ENCODE measurements at regions not wholly inside any gene's neighbourhood (a gene's known extent, or its start where the extent isn't known, plus 50 kb on each side); places are given as distances from the start of the nearest gene placed in this dataset.
"Not testable (repeated sequence)": the region's sequence is repeated elsewhere in the genome, so short reads cannot be mapped to it uniquely, and the experiment has no call there.

- DNase-seq (ENCODE audit: low read depth): no peak
Observed at GRCh38 chr2:2797797-2798196, 466.7 kb upstream of the MYT1L start.

DNA sequence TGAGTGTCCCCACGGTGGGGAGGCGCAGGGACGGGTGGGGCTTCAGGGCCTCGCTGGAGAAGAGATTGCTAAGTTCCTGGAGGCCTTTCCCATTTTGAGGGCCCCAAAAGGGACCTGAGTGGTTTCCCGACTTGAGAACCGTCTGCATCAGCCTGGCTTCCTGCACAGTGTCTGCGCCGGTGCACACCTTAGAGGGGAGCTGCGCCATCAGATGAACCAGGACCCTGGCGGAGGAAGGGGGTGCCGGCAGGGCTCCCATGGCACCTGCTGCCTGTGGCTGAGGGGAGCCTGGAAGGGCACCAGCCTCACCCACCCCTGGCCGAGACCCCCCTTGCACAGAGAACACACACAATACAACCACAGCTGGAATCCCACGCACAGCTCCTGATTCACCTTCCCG is 465.1 kb upstream of the MYT1L start:
- DNase-seq (ENCODE audit: low read depth): no peak

DNA sequence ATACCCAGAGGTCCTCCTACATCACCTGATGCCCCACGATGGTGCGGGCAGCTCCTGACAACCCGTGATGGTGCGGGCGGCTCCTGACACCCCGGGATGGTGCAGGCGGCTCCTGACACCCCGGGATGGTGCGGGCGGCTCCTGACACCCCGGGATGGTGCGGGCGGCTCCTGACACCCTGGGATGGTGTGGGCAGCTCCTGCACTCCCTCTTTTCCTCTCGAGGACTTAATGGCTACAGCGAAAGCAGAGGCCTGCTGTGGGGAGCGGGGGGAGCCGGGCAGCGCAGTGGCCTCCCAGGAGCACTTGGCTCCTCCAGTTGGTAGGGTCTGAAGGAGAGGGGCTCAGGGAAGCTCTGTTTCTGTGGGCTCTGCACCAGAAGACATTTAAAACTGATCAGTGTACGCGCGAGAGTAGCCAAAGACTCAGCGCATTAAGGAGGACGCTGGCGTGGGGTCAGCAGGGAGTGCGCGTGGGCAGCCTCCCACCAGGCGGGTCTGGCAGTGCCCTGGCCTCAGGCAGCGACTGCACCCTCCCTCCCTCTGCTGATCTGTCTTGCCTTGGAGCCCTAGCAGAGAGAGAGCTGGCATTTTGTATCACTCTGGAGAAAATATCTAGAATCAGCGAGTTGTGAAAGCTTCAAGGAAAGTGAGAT is 464.5 kb upstream of the MYT1L start:
- DNase-seq (ENCODE audit: low read depth): no peak

DNA sequence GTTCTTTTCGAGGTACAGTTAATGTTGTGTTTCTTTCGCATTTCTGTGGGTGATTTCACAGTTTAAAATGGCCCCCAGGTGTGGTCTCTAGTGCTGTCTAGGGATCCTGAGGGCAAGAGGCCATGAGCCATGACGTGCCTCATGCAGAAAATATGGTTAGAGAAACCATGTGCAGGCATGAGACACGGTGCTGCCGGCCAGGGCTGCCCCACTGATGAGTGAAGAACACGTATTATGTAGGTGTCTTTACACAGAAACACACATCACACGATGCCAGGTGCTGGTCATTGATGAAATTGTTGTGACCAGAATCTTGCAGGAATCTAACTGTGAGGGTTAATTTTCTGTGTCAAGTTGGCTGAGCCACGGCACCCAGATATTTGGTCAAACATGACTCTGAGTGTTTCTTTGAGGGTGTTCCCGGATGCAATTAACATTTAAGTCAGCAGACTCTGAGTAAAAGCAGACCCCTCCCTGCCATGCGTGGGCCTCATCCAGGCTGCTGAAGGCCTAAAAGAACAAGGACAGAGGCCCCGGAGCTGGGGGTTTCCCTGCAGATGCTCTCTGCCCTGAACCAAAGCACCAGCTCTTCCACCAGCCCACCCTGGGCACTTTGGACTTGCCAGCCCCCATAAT is 463.0 kb upstream of the MYT1L start:
- no peak for DNase-seq (ENCODE audit: low read depth)

- DNase-seq (ENCODE audit: low read depth): no peak
Observed at GRCh38 chr2:2793514-2793913, 462.4 kb upstream of the MYT1L start.

- no peak for DNase-seq (ENCODE audit: low read depth)
Observed at GRCh38 chr2:2791606-2792005, 460.5 kb upstream of the MYT1L start.

DNA sequence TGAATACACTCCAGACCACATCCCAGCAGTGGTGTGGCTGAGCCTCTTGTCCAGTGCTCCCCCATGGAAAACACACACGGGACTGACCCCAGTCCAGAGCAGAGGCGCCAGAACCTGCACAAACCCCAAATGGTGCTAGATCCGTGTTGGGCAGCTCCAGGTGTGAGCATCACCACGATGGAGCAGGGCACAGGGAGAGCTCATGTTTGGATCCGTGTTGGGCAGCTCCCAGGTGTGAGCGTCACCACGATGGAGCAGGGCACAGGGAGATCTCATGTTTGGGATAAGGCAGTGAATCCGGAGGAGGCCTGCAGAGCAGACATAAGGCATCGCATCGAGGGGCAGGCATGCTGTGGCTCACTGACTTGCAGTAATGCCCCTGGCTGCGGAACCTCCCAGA is 460.0 kb upstream of the MYT1L start:
- DNase-seq (ENCODE audit: low read depth): no peak

DNA sequence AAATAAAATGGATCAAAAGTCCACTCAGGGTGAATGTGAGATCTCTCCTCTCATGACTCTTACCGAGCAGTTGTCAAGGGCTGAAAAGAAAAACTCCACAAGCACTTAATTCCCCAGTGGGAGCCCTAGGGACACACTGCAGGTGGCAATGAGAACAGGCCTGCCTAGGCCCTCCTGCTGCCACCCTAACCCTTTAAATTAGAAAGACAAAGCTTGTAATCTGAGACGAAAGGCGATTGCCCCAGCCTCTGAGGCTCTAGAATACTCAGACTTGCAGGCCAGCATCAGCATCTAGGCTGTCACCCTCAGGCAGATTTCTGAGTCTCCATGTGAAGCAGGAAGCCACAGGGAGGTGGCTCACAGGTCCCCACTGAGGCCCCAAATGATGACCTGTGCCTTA is 457.0 kb upstream of the MYT1L start:
- DNase-seq (ENCODE audit: low read depth): no peak

GRCh38 chr2:2787301-2787907 is 456.3 kb upstream of the MYT1L start:
- DNase-seq (ENCODE audit: low read depth): no peak

DNA sequence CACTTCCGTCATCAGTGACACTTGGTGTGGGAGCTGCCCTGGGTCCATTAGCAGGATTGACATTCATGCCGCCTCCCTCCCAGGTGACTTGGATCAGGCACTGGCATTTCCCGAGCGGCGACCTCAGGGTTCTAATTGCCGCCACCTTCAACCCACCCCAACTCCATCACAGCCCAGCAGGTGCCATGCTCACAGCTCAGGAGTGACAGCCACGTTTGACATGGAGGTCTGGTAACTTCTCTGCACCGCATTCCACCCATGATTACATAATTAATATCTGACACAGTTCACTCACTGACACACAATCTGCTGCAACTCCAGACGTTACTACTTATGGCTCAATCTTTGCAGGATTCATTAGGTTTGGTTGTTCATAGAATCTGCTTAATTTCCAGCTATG is 450.9 kb upstream of the MYT1L start:
- DNase-seq (ENCODE audit: low read depth): no peak

GRCh38 chr2:2779727-2780126 is 448.7 kb upstream of the MYT1L start:
- no peak for DNase-seq (ENCODE audit: low read depth)

GRCh38 chr2:2777876-2778275 is 446.8 kb upstream of the MYT1L start:
- no peak for DNase-seq (ENCODE audit: low read depth)

DNA sequence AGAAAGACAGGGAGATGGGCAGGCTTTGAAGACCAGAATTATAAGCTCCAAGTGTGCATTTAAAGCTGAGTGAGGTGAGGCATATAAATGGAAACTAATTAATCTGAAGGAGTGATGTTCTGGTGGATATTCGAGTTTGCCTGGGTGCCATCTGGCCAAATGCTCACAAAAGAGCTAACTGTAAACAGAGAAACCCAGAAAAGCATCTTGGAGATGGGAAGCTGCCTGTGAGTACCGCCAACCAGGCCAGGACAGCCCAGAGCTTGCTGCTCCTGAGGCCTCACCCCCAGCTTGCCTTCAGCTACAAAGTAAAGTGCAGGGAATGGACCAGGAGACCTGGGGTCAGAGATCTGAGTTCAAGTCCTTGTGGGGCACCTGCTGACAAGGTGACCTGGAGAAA is 446.1 kb upstream of the MYT1L start:
- no peak for DNase-seq (ENCODE audit: low read depth)

DNA sequence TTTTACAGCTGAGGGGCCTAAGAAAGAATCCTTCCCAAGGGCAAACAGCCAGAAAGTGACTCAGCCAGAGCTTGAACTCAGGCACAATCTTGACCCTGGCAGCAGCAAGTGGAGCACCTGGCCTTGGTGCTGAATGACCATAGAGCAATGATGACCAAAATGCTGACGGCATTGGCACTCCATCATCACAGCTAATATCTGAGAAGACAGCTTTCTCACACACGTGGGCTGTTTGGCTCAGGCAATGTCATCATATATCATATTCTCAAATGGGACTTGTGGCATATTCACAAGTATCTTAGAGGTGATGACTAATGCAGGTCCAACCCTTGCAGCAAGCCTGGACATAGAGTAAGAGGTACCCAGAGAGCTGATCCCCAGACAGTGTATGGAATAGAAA is 443.9 kb upstream of the MYT1L start:
- DNase-seq (ENCODE audit: low read depth): no peak

DNA sequence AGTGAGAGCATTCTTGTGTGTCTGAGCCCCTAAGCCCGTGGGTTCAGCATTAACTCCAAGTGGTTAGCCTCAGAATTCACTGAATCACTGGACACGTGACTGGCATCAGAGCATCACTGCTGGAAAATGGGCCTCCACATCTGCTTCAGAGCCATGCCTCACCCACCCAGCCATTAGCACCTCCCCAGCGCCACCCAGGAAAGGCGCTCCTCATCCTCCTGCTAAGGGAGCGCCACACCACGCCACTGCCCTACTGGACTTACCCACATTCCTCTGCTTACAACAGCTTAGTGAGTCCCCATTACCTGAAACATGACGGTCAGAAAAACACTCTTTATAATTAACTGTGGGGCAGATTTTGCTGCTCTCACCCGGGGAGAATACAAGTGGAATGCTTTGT is 442.6 kb upstream of the MYT1L start:
- no peak for DNase-seq (ENCODE audit: low read depth)

- DNase-seq (ENCODE audit: low read depth): not testable (repeated sequence)
Observed at GRCh38 chr2:2773080-2773479, 442.0 kb upstream of the MYT1L start.

DNA sequence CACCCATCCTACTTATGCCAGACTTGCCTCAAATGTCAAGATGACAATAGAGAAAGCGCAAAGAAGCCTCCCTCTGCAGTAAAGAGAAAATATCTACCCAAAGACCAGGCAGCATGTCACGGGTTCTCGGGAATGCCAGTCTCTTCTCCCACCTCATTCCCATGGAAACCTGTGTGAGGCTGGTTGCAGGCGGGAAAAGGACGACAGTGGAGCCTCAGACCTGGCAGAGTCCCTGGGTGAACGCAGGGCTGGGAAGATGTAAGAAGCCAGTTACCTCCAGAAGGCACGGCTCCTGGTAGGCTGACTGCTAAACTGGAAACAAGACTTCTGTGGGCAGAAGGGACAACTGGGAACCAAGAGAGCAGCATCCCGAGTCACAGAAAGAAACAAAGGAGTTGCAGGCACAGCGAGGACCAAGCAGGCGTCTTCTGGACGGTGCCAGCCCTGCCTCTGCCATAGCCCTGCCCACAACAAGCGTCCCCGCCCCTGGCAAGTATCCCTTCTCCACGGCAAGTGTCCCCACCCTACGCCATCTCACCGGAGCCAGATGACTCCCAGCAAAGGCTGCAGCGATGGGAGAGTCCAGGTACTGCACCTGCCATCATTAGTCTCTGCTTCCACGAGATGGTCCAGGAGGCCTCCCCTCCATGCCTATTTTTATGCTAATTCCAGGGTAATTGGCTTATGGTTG is 440.8 kb upstream of the MYT1L start:
- DNase-seq (ENCODE audit: low read depth): no peak

DNA sequence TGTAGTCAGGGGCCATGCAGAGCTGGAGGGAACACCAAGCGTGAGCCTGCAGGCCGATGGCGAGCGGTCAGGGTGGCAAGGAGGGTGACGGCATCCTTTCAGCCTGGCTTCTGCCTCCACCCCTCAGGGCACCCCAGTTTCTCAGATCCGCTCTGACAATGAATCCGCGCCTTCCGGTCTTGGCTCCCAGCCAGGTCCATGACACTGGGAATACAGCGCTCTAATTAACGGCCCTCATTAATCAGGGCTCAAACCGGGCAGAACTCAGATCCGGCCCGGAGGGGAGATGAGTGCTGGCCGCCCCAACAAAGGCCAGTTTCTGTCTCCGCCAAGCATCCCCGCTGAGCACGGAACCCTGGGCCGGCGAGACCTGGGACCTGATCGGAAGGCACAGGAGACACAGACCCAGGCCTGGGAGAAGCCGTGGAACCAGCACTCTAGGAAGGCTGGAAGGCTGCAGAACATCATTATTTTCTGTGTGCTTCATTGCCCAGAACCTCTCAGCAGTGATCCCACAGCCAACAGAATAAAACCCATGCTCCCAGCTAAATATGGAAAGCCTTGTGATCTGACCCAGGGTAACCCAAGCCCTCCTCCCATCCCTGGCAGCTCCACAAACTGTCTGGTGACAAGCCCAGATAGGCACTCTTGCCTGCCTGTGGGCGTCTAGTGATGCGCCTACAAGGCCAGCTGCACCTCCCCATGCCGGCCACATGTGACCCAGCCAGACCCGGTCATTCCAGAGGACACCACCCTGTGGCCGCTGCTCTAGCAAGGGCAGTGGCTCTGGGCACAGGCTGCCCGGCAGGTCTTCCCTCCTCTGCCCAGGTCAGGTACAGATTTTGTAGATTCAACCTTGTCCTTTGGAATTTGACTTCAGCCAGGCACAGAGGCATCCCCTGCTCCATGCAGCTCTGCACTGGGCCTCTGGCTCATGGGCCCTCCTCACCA is 438.7 kb upstream of the MYT1L start:
- no peak for DNase-seq (ENCODE audit: low read depth)

- DNase-seq (ENCODE audit: low read depth): no peak
Observed at GRCh38 chr2:2768476-2768875, 437.4 kb upstream of the MYT1L start.

GRCh38 chr2:2767837-2768236 is 436.8 kb upstream of the MYT1L start:
- DNase-seq (ENCODE audit: low read depth): no peak

- no peak for DNase-seq (ENCODE audit: low read depth)
Observed at GRCh38 chr2:2765839-2766495, 434.9 kb upstream of the MYT1L start.
